ENCODE measurements at regions not wholly inside any gene's neighbourhood (a gene's known extent, or its start where the extent isn't known, plus 50 kb on each side); places are given as distances from the start of the nearest gene placed in this dataset.

DNA sequence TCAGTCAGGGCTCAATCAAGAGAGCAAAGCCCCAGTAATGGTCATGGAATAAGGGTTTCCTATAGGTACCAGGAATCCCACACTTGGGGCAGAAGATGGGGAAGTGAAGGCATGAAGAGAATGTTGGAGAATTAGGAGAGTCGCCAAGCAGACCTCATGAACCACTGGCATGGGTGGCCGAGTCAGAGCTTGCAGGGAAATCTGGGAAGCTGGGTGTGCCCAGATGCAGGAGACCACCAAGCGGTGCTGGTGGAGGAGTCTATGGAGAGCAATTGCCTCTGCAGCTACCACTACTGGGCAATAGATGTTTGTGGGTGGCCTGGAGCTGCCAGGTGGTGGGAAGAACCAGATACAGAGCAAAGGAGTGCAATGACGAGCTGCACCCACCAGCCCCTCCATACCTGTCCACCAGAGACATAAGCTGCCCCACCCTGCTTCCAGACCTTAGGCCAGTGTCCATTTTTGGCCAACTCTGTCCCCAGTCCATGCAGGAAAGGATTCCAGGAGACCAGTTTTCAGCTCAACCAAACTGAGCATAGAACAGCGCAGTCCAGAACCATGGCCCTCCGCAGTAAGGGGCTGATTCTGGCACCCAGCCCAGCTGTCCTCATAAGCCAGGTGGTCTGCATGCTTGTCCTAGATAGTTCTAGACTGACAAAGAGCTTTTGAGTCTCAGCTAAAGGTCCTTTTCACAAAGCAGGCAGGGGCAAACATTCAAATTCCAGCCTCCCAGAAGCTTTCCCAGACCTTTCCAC is 323.9 kb downstream of the GADD45G start:
- H3K4me3 ChIP-seq (ENCODE audit: low read length) = no peak overlapping the region
- H3K9ac ChIP-seq (ENCODE audit: low read length) = no peak overlapping the region
- H3K36me3 ChIP-seq (ENCODE audit: control insufficient read depth, insufficient read depth, low read length) = no peaks in the 10 kb centered on the region
- no peaks in the 10 kb centered on the region for H3K9me3 ChIP-seq (ENCODE audit: control insufficient read depth, low read length)
- H3K4me1 ChIP-seq (ENCODE audit: control insufficient read depth, insufficient read depth, low read length) = peaks cover 6% of the 10 kb centered on the region
- no peaks in the 10 kb centered on the region for H3K27me3 ChIP-seq (ENCODE audit: control insufficient read depth, insufficient read depth, low read length)

DNA sequence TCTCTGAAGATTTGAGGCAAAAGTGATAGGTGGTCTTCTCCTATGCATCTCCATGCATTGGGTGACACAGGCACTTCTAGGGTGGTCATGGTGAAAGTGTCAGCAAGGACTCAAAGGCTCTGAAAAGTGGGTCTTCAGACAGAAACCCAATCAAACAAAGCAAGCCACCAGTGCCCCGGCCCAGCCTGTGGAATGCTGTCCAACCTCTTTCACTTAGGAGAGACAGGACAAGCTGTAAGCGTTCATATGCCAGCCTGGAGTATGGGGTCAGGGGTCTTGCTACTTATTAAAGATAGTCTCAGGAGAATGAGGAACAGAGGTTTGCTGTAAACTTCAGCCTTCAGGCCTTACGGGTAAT is 324.5 kb downstream of the GADD45G start:
- Histone ChIP-seq H3K27me3 (ENCODE audit: control insufficient read depth, insufficient read depth, low read length) (no peaks in the 10 kb centered on the region), H3K4me1 (ENCODE audit: control insufficient read depth, insufficient read depth, low read length) (peaks cover 6% of the 10 kb centered on the region), H3K36me3 (ENCODE audit: control insufficient read depth, insufficient read depth, low read length) (no peaks in the 10 kb centered on the region), H3K9ac (ENCODE audit: low read length) (no peak overlapping the region), H3K9me3 (ENCODE audit: control insufficient read depth, low read length) (no peaks in the 10 kb centered on the region), H3K4me3 (ENCODE audit: low read length) (no peak overlapping the region)

DNA sequence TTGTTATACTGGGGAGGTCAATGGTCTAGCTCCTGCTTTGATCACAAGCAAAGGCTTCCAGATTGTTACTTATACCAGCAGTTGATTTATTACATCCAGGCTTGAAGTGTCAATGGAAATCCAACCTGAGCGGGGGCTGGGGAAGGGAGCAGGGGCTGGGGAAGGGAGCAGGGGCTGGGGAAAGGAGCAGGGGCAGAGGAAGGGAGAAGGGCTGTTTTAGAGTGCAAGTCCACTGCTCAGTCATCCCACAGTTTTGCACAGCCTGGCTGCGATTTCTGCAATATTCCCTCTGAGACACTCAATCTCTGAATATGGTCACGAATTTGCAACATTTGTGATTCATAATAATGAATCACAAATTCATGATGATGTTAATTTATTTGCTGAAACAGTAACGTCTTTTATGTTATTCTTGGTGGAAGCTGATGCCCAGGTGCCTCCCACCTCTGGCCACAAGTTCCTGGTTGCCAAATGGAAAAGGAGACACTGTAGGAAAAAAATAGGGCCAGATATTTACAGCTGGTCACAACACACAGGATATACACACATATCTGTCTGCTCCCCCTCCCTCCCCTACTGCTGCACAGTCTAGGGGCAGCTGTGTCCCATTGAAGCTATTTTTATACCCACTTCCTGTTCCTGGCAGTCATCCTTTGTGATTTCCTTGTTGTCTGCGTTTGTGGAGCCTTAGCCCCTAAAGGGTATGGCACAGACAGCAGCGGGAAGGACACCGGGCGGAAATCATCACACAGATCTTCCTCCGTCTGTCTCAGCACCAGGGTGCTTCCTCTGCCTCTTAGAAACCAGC is 325.1 kb downstream of the GADD45G start:
- Histone ChIP-seq H3K9ac (ENCODE audit: low read length) (no peak overlapping the region), H3K4me3 (ENCODE audit: low read length) (no peak overlapping the region), H3K9me3 (ENCODE audit: control insufficient read depth, low read length) (no peaks in the 10 kb centered on the region), H3K36me3 (ENCODE audit: control insufficient read depth, insufficient read depth, low read length) (no peaks in the 10 kb centered on the region), H3K27me3 (ENCODE audit: control insufficient read depth, insufficient read depth, low read length) (no peaks in the 10 kb centered on the region), H3K4me1 (ENCODE audit: control insufficient read depth, insufficient read depth, low read length) (peaks cover 6% of the 10 kb centered on the region)

DNA sequence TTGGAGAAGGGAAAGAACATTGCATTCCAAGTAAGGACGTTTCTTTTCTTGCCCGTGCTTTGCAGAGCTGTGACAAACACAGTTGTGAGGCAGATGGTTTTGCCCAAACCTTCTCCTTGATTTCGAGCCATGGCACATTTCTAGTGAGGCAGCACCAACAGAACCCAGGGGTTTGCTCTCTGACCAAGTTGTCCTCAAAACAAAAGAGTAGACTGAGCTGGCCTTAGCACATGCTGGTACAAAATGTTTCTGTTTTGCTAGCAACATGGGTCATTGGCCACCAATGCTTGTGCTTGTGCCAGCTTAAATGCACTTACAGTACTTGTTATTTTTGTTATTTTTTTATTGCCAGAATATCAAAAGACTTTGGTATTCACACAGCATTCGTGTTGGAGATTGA is 328.8 kb downstream of the GADD45G start:
- Histone ChIP-seq H3K27me3 (ENCODE audit: control insufficient read depth, insufficient read depth, low read length) (no peaks in the 10 kb centered on the region), H3K4me1 (ENCODE audit: control insufficient read depth, insufficient read depth, low read length) (no peaks in the 10 kb centered on the region), H3K9ac (ENCODE audit: low read length) (no peak overlapping the region), H3K9me3 (ENCODE audit: control insufficient read depth, low read length) (no peaks in the 10 kb centered on the region), H3K36me3 (ENCODE audit: control insufficient read depth, insufficient read depth, low read length) (no peaks in the 10 kb centered on the region), H3K4me3 (ENCODE audit: low read length) (no peak overlapping the region)

DNA sequence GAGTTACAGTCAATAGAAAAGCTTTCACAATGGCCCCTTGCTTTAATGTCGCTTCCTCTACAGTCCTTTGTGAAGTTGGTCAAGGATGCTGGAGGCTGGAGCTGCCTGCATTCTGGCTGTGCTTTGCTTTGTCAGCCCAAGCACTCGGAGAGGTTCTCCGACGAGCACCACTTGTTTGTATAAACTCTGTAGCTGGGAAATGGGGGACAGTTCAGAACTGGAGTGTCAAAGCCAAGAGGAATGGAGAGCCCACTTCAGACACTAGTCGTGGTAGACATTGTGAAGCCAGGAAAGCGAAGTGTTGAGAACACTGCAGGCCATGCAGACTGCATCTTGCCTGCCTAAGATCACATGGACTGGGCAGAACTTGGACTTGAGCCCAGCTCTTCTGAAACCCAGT is 330.3 kb downstream of the GADD45G start:
- Histone ChIP-seq H3K9ac (ENCODE audit: low read length) (no peak overlapping the region), H3K36me3 (ENCODE audit: control insufficient read depth, insufficient read depth, low read length) (no peaks in the 10 kb centered on the region), H3K27me3 (ENCODE audit: control insufficient read depth, insufficient read depth, low read length) (no peaks in the 10 kb centered on the region), H3K9me3 (ENCODE audit: control insufficient read depth, low read length) (no peaks in the 10 kb centered on the region), H3K4me3 (ENCODE audit: low read length) (no peak overlapping the region), H3K4me1 (ENCODE audit: control insufficient read depth, insufficient read depth, low read length) (no peaks in the 10 kb centered on the region)

DNA sequence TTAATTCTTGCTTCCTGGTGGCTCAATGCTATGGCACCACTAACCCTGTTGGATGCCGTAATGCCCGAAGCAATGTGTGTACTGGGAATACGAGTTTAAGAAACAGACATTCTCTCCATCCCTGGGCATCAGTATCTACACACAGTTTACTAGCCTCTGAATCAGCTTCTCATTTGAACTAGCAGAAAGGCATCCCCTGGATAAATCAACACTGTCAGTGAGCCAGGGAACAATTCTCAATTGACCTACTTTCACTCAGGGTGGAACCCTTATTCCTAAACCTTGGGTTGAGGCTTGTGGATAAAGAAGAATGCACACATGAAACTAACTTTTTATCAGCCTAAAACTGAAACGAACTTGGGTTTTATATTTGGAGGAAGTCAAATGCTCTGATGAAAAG is 331.0 kb downstream of the GADD45G start:
- Histone ChIP-seq H3K9me3 (ENCODE audit: control insufficient read depth, low read length) (no peaks in the 10 kb centered on the region), H3K36me3 (ENCODE audit: control insufficient read depth, insufficient read depth, low read length) (no peaks in the 10 kb centered on the region), H3K4me3 (ENCODE audit: low read length) (no peak overlapping the region), H3K4me1 (ENCODE audit: control insufficient read depth, insufficient read depth, low read length) (no peaks in the 10 kb centered on the region), H3K27me3 (ENCODE audit: control insufficient read depth, insufficient read depth, low read length) (no peaks in the 10 kb centered on the region), H3K9ac (ENCODE audit: low read length) (no peak overlapping the region)

DNA sequence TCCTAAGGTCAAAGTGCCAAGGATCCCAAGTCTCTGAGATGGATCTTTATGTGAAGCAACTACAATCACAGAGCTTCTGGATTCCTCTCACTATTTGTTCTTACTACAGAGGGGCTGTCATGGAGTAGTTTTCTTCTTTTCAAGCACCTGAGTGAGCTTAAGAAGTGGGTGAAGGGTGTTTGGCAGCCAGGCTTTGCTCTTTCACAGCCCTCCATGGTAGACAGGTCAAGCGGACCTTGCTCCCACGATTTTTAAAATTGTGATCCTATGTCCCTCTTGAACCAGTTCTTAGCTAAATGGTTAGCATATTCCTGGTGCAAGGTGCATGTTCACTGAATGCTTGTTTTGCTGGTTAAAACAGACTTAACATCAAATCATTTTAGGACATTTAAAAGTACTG is 332.2 kb downstream of the GADD45G start:
- H3K9ac ChIP-seq (ENCODE audit: low read length) = no peak overlapping the region
- H3K4me1 ChIP-seq (ENCODE audit: control insufficient read depth, insufficient read depth, low read length) = no peaks in the 10 kb centered on the region

DNA sequence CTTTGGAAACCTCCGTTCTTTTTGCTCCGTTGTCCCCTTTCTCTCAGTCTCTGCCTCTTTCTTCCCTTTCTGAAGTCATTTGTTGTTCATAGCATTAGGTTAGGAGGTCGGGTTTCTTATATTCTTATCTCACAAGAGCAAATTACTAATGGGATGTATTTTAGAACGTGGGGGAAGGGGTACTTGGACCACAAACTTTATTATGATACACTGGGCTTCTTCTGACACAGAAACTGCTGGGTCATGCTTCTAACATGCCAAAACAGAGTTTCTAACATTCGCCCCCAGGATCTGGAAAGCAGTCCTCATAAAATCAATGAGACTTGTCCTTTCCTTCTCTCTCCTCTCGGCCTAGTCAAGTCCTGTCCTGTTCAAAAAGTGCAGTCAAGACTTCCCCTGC is 334.4 kb downstream of the GADD45G start:
- no peaks in the 10 kb centered on the region for H3K36me3 ChIP-seq (ENCODE audit: control insufficient read depth, insufficient read depth, low read length)
- no peak overlapping the region for H3K4me3 ChIP-seq (ENCODE audit: low read length)
- H3K9ac ChIP-seq (ENCODE audit: low read length) = no peak overlapping the region
- H3K4me1 ChIP-seq (ENCODE audit: control insufficient read depth, insufficient read depth, low read length) = no peaks in the 10 kb centered on the region
- no peaks in the 10 kb centered on the region for H3K9me3 ChIP-seq (ENCODE audit: control insufficient read depth, low read length)
- peaks cover 5% of the 10 kb centered on the region for H3K27me3 ChIP-seq (ENCODE audit: control insufficient read depth, insufficient read depth, low read length)

More for the DNA sequence above, 332.2 kb downstream of the GADD45G start:
- Histone ChIP-seq H3K9me3 (ENCODE audit: control insufficient read depth, low read length) (no peaks in the 10 kb centered on the region), H3K27me3 (ENCODE audit: control insufficient read depth, insufficient read depth, low read length) (no peaks in the 10 kb centered on the region), H3K36me3 (ENCODE audit: control insufficient read depth, insufficient read depth, low read length) (no peaks in the 10 kb centered on the region), H3K4me3 (ENCODE audit: low read length) (no peak overlapping the region)

DNA sequence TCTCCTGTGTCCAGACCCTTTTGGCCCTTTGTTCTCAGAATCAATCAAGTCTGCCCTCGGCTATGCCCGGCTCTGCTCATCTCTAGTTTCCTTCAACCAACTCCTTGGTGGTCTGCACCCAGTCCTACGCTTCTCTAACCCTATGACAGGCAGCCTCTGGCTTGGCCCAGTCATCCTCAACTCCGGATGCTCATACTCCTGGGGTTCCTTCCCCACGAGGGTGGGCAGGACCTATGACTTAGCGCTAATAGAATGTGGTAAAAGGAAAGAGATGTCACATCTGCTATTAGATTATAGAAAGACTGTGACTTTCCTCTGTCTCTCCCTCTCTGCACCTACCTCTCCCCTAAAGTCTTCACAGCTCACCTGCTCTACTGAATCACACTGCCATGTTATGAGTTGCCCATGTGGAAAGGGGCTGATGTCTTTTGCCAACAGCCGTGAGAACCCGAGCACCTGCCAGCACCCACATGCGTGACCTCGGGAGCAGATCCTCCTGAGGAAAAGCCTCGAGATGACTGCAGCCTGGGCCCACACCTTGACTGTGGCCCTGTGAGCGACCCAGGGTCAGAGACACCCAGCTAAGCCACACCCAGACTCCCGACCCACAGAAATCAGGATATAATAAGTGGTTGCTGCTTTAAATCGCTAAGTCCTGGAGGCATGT is 334.9 kb downstream of the GADD45G start:
- no peaks in the 10 kb centered on the region for H3K4me1 ChIP-seq (ENCODE audit: control insufficient read depth, insufficient read depth, low read length)

DNA sequence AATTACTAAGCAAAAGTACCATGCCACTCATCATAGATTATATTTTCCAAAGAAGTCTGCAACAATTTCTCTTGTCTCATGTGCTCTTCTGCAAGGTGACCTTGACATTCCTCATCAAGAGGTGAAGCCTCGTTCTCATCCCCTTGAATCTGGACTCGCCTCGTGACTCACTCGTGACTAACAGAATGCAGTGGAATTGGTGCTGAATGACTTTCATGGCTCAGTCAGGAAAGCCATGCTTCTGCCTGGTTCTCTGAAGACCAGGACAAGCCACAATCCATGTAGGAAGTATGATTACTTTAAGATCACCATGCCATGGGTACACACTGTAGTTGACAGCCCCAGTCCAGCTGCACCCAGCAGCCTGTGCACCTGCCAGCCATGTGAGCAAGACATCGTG is 335.8 kb downstream of the GADD45G start:
- no peaks in the 10 kb centered on the region for H3K4me1 ChIP-seq (ENCODE audit: control insufficient read depth, insufficient read depth, low read length)
- no peaks in the 10 kb centered on the region for H3K9me3 ChIP-seq (ENCODE audit: control insufficient read depth, low read length)
- no peak overlapping the region for H3K4me3 ChIP-seq (ENCODE audit: low read length)
- H3K36me3 ChIP-seq (ENCODE audit: control insufficient read depth, insufficient read depth, low read length) = no peaks in the 10 kb centered on the region
- H3K27me3 ChIP-seq (ENCODE audit: control insufficient read depth, insufficient read depth, low read length) = peaks cover 5% of the 10 kb centered on the region
- no peak overlapping the region for H3K9ac ChIP-seq (ENCODE audit: low read length)

More for the DNA sequence above, 334.9 kb downstream of the GADD45G start:
- peaks cover 5% of the 10 kb centered on the region for H3K27me3 ChIP-seq (ENCODE audit: control insufficient read depth, insufficient read depth, low read length)
- H3K9me3 ChIP-seq (ENCODE audit: control insufficient read depth, low read length) = no peaks in the 10 kb centered on the region
- H3K36me3 ChIP-seq (ENCODE audit: control insufficient read depth, insufficient read depth, low read length) = no peaks in the 10 kb centered on the region
- no peak overlapping the region for H3K9ac ChIP-seq (ENCODE audit: low read length)
- H3K4me3 ChIP-seq (ENCODE audit: low read length) = no peak overlapping the region

DNA sequence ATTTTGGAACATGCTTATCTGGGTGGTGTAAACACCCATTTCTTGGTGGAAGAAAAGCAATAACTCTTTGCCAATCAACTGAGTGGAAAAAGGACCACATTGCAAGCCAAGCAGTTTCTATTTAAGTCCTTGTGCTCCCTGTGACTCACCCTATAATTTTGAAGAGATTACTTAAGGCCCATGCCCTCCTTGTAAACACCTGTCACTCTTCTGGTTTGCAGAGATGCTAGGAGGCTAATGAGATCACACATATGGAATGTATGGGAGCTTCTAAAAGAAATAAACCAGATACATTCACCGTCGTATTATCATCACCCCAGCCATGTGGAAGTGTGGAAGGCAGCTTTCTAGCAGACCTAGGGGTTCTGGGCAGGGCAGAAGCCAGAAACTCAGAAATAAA is 337.1 kb downstream of the GADD45G start:
- H3K36me3 ChIP-seq (ENCODE audit: control insufficient read depth, insufficient read depth, low read length) = no peaks in the 10 kb centered on the region
- H3K9ac ChIP-seq (ENCODE audit: low read length) = no peak overlapping the region
- no peaks in the 10 kb centered on the region for H3K9me3 ChIP-seq (ENCODE audit: control insufficient read depth, low read length)
- no peaks in the 10 kb centered on the region for H3K4me1 ChIP-seq (ENCODE audit: control insufficient read depth, insufficient read depth, low read length)
- H3K4me3 ChIP-seq (ENCODE audit: low read length) = no peak overlapping the region
- H3K27me3 ChIP-seq (ENCODE audit: control insufficient read depth, insufficient read depth, low read length) = peaks cover 5% of the 10 kb centered on the region

DNA sequence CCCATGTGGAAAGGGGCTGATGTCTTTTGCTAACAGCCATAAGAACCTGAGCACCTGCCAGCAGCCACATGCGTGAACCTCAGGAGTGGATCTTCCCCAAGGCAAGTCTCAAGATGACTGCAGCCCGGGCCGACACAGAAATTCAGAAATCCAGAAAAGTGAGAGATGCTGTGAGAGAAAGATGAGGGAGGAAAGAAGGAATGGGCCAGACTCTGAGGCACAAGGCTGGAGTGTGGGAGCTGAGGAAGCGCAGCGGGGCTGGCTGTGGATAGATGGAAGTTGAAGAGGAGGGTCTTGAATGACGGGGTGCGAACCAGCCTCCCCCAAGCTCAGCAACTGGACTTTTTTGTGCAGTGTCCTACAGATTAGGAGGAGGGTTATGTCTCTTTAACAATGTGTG is 337.8 kb downstream of the GADD45G start:
- no peak overlapping the region for H3K9ac ChIP-seq (ENCODE audit: low read length)
- H3K4me3 ChIP-seq (ENCODE audit: low read length) = no peak overlapping the region
- no peaks in the 10 kb centered on the region for H3K36me3 ChIP-seq (ENCODE audit: control insufficient read depth, insufficient read depth, low read length)
- peaks cover 5% of the 10 kb centered on the region for H3K27me3 ChIP-seq (ENCODE audit: control insufficient read depth, insufficient read depth, low read length)
- H3K9me3 ChIP-seq (ENCODE audit: control insufficient read depth, low read length) = no peaks in the 10 kb centered on the region
- H3K4me1 ChIP-seq (ENCODE audit: control insufficient read depth, insufficient read depth, low read length) = no peaks in the 10 kb centered on the region
